ENCODE measurements at regions not wholly inside any gene's neighbourhood (a gene's known extent, or its start where the extent isn't known, plus 50 kb on each side); places are given as distances from the start of the nearest gene placed in this dataset.

DNA sequence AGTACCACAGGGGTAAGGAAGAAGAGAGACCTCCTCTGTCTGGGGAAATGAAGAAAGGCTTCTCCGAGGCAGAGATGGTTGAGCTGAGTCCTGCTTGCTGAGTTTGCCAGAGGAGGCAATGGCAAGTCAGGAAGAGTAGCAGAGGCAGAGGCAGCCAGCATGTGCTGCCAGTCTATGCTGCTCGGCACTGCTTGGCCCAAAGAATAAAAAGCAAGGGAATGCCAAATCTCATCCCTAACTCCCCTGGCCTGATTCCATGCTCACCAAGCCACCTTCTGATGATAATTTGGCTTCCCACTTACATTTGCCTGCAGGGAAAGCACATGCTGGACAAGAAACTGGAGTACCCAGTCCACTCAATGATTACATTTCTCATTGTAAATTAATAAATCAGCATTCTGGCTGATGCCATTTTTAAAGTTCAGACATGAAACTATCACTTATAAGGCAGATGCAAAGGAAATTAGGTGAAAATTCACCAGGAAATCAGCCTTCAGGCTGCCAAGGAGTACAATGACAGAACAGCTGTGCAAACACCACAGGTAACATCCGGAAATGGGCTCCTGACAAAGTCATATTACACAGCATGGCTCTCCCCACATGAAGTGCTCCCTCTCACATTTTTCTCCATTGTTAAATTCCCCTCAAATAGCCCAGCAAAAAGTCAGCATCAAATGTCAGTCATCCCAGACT lies 245.9 kb downstream of the MTERF1 start:
- no peak for DNase-seq

DNA sequence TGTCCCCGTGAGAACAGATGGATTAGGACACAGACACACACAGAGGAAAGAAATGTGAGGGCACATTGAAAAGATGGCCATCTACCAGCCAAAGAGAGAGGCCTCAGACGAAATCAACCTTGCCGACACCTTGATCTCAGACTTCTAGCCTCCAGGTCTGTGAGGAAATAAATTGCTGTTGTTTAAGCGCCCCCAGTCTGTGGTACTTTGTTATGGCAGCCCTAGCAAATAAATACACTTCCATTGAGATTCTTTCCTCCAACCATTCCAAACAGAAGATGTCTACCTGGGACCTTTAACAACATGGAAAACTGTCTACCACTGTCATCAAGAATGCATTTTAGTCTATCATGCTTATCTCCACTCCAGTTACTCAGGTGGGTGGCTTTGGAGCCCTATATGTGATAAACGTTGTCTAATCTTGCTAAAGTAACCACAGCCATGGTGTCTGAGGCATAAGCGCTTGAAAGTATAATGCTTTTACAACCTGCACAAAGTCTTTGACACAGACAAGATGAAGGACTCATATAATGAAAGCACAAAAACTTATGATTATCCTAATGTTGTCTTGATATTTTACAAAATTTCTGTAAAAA lies 244.3 kb downstream of the MTERF1 start:
- peak; percentile 12 for DNase-seq

GRCh38 chr7:91636728-91637127 lies 243.8 kb downstream of the MTERF1 start:
- no peak for DNase-seq

DNA sequence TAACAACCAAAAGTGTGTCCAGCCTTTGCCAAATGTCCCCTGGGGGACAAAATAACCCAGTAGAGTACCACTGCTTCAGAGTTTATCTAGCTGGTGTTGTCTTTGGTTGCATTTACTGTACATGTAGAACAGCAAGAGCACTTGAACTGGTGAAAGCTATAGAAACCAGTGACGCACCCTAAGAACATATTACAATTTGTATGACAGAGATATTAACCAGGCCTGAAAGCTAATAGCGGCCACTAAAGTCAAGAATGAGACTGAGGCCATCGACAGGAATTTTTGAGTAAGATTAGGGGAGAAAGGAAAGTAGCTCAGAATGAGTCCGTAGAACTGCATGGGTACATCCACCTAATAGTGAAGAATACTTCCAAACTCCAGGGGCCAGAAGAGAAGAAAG lies 236.2 kb downstream of the MTERF1 start:
- DNase-seq, result no peak

GRCh38 chr7:91645542-91645941 lies 235.0 kb downstream of the MTERF1 start:
- DNase-seq, result no peak

DNA sequence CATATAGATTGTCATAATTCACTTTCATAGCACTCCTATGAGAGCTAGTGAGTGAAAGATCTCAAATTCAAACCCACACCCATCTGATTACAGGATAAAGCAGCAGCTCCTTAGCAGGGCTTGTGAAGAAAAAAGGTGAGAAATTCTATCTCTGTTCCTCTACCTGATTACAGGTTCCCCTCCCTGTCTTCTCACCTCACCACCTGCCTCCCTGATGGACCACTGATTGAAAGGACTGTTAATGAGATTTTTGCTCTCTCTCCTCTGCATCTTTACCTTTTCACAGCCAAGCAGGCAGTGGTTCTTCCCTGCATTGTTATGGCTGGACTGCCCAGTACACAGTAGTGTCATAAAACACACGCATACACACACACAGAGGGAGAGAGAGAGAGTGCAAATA lies 228.5 kb downstream of the MTERF1 start:
- no peak for DNase-seq

- DNase-seq, result no peak
Measured at GRCh38 chr7:91653286-91653685, 227.2 kb downstream of the MTERF1 start.

DNA sequence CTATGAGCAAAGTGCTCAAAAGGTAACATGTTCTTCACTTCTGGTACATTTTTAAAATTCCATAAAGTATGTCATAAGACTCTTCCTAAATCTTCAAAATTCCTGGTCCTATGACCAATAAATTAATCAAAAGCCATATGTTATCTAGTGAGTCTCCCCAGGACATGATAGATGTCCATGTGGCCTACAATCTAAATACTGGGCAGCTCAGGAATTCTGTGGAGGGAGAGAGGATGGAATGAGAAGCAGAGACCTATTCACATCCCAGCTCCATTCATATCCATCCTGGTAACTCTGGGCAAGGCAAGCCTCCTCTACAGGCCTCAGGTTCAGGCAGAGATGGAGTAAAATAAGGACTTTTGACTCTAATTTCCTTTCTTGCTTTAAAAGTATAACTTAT lies 224.8 kb downstream of the MTERF1 start:
- DNase-seq, result no peak

DNA sequence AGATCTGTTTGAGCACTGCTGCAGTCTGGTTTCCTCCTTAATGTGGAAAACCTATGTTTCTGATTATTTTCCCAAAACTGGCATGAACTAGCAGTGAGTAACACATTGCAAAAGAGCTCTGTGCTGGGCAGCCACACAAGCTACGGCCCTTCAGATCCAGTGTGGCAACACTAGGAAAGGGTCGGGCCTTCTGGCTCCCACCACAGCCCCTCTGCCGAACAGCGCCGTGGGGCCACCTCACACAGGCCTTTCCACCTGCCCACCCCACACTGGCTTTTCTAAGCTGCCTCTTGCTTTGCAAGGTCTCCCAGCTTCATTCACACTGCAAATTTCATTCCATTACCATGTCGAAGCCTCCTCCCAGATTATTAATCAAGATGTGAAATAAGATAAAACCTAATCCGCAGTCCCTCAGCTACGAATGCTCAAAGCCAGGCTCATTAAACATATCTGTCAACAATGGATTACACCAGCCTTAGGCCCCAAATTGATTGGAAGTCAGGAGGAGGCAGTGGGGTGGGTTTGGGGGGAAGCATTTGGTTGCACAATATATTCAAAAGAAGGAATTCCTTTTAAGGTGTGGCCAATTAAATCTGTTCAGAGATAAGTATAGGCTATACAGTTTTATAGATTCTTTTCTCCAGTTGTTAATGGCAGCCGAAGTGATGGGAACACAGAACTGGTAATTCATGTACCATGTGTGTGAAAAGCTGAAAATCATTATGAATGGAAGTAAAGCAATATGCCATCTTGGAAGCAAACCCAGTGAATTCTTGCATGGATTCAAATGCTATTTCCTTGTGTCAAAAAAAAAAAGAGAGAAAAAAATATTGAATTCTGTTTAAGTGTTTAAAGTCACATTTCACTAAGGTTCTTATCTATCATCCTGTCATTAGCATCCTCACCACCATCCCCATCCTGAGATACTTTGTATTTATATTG lies 223.7 kb downstream of the MTERF1 start:
- no peak for DNase-seq

GRCh38 chr7:91657483-91658071 lies 222.9 kb downstream of the MTERF1 start:
- DNase-seq, result no peak

- no peak for DNase-seq
Measured at GRCh38 chr7:91659096-91659495, 221.4 kb downstream of the MTERF1 start.

DNA sequence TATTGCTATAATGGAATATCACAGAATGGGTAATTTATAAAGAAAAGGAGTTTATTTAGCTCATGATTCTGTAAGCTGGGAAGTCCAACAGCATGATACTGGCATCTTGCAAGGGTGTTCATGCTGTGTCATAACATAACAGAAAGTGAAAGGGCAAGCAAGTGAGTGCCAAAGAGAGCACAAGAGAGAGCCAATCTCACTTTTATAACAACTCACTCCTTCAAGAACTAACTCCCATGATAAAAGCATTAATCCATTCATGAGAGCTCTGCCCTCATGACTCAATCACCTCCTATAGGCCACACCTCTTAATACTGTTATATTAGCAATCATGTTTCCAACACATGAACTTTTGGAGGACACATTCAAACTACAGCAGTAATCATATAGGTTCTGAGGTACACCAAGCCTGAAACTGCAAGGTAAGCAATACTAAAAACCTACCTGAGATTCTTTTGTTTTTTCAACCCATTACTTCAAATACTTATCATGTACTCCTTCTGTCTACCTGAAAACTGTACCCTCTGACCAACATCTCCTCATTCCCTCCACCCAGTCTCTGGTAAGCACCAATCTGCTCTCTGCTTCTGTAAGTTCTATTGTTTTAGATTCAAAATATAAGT lies 219.7 kb downstream of the MTERF1 start:
- DNase-seq, result peak; percentile 16

DNA sequence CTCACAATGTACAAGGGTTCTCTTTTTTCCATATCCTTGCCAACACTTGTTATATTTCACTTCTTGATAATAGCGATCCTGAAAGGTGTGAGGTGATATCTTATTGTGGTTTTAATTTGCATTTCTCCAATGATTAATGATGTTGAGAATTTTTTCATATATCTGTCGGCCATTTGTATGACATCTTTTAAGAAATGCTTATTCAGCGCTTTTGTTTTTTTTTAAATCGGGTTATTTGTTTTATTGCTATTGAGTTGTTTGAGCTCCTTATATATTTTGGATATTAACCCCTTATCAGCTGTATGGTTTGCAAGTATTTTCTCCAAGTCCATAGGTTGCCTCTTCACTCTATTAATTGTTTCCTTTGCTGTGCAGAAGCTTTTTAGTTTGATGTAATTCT lies 218.8 kb downstream of the MTERF1 start:
- DNase-seq, result no peak

GRCh38 chr7:91668217-91668616 lies 212.3 kb downstream of the MTERF1 start:
- DNase-seq, result no peak

GRCh38 chr7:91671245-91671644 lies 209.3 kb downstream of the MTERF1 start:
- DNase-seq, result no peak

DNA sequence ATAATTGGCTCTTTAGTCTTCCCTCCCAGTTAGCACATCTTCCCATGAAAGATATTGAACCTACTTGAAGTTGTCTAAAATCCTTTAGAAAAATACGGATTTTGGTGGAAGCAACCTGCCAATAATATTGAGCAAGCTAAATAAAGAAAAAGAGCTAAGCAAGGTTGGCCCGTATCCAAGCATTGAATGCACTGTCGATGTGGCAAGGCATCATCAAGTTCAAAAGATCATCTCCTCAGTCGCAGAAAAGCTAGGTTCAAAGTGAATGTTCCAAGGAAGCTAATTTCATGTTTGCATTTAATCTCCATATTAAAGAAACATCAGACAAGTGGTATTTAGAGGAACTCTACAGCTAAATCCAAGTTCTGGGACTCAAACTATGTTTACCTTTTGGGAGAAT lies 206.0 kb downstream of the MTERF1 start:
- no peak for DNase-seq

GRCh38 chr7:91681718-91682117 lies 198.8 kb downstream of the MTERF1 start:
- no peak for DNase-seq

GRCh38 chr7:91683823-91684222 lies 196.7 kb downstream of the MTERF1 start:
- no peak for DNase-seq

GRCh38 chr7:91685544-91685943 lies 195.0 kb downstream of the MTERF1 start:
- DNase-seq, result no peak

DNA sequence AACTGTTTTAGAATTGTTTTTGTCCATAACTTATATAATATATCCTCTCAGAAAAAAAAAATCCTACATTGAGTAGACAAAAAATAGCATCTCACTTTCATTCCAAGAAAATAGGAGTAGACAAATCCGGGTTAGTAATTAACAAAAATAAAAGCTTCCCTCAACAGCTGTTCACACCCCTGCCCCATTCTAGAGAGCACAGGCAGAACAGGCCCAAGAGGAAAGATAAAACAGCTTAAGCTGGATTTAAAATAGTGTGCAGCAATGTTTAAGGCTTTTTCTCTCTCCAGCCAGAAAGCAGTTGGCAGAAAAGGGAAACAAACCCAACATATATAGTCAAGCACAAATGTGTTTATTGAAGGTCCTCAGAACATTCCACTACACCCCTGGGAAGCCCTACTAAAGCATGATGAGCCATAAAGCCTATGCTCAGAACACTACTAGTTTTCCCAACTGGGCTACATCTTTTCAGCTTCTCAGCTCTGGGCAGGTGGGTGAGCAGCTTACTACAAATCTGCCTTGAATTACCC lies 189.9 kb downstream of the MTERF1 start:
- no peak for DNase-seq

- no peak for DNase-seq
Measured at GRCh38 chr7:91691865-91692264, 188.6 kb downstream of the MTERF1 start.

- no peak for DNase-seq
Measured at GRCh38 chr7:91692800-91693199, 187.7 kb downstream of the MTERF1 start.

GRCh38 chr7:91694351-91694841 lies 186.1 kb downstream of the MTERF1 start:
- DNase-seq, result no peak
